ENCODE measurements at regions not wholly inside any gene's neighbourhood (a gene's known extent, or its start where the extent isn't known, plus 50 kb on each side); places are given as distances from the start of the nearest gene placed in this dataset.
"Not testable (repeated sequence)": the region's sequence is repeated elsewhere in the genome, so short reads cannot be mapped to it uniquely, and the experiment has no call there.

GRCh38 chr2:208669394-208669793 is 262.8 kb downstream of the PTH2R start:
- DNase-seq (ENCODE audit: missing footprints) (no peak), ATAC-seq (no peak)
- intact Hi-C loops (cut with DNase I): no loop called here

- ATAC-seq (no peak), DNase-seq (ENCODE audit: missing footprints) (no peak)
- intact Hi-C loops (cut with DNase I): no loop called here
Measured at GRCh38 chr2:208671284-208671683, 264.7 kb downstream of the PTH2R start.

GRCh38 chr2:208671886-208672680 is 265.5 kb downstream of the PTH2R start:
- DNase-seq (ENCODE audit: missing footprints) (no peak), ATAC-seq (no peak)
- intact Hi-C loops (cut with DNase I): no loop called here

GRCh38 chr2:208673631-208674030 is 267.0 kb downstream of the PTH2R start:
- ATAC-seq (no peak), DNase-seq (ENCODE audit: missing footprints) (no peak)
- intact Hi-C loops (cut with DNase I): no loop called here

GRCh38 chr2:208674919-208675318 is 268.3 kb downstream of the PTH2R start:
- DNase-seq (ENCODE audit: missing footprints) (no peak), ATAC-seq (no peak)
- intact Hi-C loops (cut with DNase I): no loop called here

DNA sequence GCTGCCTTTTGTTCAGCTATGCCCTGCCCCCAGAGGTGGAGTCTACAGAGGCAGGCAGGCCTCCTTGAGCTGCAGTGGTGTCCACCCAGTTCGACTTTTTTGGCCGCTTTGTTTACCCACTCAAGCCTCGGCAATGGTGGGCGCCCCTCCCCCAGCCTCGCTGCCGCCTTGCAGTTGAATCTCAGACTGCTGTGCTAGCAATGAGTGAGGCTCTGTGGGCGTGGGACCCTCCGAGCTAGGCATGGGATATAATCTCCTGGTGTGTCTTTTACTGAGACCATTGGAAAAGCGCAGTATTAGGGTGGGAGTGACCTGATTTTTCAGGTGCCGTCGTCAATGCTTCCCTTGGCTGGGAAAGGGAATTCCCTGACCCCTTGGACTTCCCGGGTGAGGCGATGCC is 279.3 kb downstream of the PTH2R start:
- intact Hi-C loops (cut with DNase I); ATAC-seq; DNase-seq (ENCODE audit: missing footprints): not testable (repeated sequence)

- DNase-seq (ENCODE audit: missing footprints): no peak
- intact Hi-C loops (cut with DNase I): no loop called here
- no peak for ATAC-seq
Measured at GRCh38 chr2:208686665-208687064, 280.1 kb downstream of the PTH2R start.

DNA sequence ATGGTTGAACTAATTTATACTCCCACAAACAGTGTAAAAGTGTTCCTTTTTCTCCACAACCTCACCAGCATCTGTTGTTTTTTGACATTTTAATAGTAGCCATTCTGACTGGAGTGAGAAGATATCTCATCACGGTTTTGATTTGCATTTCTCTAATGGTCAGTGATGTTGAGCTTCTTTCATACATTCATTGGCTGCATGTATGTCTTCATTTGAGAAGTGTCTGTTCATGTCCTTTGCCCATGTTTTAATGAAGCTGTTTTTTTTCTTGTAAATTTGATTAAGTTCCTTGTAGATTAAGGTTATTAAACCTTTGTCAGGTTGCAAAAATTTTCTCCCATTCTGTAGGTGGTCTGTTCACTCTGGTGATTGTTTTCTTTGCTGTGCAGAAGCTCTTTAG is 281.1 kb downstream of the PTH2R start:
- intact Hi-C loops (cut with DNase I); ATAC-seq; DNase-seq (ENCODE audit: missing footprints): not testable (repeated sequence)

DNA sequence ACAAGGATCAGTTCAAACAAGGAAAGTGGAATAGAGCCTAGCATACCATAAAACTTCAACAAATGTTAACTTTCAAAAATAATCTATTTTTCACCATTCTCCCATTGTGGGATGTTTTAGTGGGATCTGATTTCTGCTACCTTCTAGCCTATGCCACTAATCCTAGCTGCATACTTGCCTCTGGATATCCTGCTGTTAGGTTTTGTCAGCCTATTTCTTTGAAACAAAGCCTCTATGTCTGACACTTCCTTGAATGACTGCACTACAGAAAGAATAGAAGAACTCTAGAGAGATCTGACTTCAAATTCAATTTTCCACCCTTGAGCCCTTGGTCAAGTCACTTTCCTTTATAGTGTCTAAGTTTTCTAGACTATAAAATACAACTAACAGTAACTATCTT is 291.5 kb downstream of the PTH2R start:
- ATAC-seq: no peak
- intact Hi-C loops (cut with DNase I): no loop called here
- no peak for DNase-seq (ENCODE audit: missing footprints)

- DNase-seq (ENCODE audit: missing footprints) (no peak), ATAC-seq (no peak)
- intact Hi-C loops (cut with DNase I): no loop called here
Measured at GRCh38 chr2:208708486-208708885, 301.9 kb downstream of the PTH2R start.

DNA sequence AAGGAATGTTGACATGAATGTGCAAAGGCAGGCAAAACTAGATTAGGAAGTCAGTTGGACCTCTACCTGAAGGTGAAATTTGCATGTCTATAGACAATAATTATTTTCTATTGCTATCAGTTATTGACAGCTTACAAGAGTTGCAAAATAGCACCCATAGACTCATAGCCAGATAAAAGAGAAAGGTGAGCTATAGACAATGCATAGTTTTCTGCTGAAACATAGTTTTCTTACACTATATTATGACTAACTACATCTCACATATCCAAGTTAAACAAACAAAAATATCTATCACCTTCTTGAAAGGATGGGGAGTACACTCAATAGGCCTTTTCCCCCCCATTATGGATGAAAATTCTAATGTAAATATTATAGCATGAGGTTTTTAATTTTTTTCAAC is 305.0 kb downstream of the PTH2R start:
- no peak for ATAC-seq
- intact Hi-C loops (cut with DNase I): no loop called here
- DNase-seq (ENCODE audit: missing footprints): no peak

- DNase-seq (ENCODE audit: missing footprints) (no peak), ATAC-seq (no peak)
- intact Hi-C loops (cut with DNase I): no loop called here
Measured at GRCh38 chr2:208713066-208713745, 306.6 kb downstream of the PTH2R start.

DNA sequence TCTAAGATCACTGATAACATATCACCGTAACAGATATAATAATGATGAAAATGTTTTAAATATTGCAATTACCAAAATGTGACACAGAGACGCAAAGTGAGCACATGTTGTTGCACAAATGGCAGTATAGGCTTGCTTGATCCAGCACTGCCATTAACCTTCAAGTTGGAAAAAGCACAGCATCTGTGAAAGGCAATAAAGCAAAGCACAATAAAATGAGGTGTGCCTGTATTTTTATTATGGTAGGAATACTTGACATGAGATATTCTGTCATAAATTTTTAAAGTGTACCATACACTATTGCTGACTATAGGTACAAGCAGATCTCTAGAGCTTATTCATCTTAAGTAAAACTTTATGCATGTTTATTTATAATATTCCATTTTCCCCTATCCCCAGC is 312.2 kb downstream of the PTH2R start:
- DNase-seq (ENCODE audit: missing footprints) (no peak), ATAC-seq (no peak)
- intact Hi-C loops (cut with DNase I): no loop called here

DNA sequence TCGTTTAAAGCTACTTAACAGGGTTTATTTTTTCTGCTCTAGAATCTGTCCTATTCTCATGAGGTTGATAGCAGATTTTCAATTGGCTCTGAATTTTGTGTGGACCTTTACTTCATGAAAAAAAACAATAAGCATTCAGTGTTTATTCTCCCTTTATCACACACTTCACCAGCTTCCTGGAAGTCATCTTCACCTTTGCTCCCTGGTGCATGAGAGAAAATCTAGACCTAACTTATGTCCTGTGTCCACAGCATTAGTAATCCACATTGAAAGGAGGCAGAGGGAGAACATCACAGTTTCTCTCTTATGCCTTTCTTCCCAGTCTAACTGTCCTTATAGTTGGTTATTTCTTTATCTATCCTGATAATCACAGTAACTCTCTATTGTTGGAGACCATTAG is 316.1 kb downstream of the PTH2R start:
- intact Hi-C loops (cut with DNase I): no loop called here

GRCh38 chr2:208725280-208725679 is 318.7 kb downstream of the PTH2R start:
- ATAC-seq (no peak), DNase-seq (ENCODE audit: missing footprints) (no peak)
- intact Hi-C loops (cut with DNase I): no loop called here

More for the DNA sequence above, 316.1 kb downstream of the PTH2R start:
- DNase-seq (ENCODE audit: missing footprints) (no peak), ATAC-seq (no peak)

DNA sequence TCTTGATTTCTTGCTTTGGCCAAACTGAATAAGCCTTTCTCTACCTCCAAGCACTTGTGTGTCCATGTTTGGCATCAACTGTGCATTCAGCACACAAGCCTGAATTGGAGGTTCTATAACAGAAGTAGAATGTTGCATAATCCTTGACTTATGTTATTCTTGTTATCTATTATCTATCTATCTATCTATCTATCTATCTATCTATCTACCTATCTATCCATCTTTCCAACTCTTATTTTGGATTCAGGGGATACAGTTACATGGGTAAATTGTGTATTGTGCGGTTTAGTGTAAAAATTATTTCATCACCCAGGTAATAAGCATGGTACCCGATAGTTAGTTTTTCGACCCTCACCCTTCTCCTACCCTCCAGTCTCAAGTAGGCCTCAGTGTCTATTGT is 319.6 kb downstream of the PTH2R start:
- no peak for DNase-seq (ENCODE audit: missing footprints)
- intact Hi-C loops (cut with DNase I): no loop called here
- ATAC-seq: no peak

- ATAC-seq; intact Hi-C loops (cut with DNase I); DNase-seq (ENCODE audit: missing footprints): not testable (repeated sequence)
Measured at GRCh38 chr2:208751663-208752415, 345.2 kb downstream of the PTH2R start.

DNA sequence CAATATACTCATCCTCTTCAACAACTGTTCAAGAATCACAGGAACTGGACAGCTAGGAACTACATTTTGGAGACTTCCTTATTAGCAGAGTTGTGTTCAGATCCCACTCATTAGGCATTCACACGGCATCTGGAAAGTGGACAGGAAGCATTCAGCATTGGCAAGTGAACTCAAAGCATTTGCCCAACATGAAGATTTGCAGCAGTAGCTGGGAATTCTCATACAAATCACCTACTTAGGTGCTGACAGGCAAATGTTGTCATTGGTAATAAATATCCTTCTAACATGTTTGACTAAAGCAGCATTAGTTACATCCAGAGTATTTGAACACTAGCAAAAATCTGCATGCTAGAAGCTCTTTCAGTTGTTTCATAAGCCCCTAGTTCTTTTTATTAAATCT is 350.8 kb downstream of the PTH2R start:
- intact Hi-C loops (cut with DNase I): no loop called here
- no peak for ATAC-seq
- no peak for DNase-seq (ENCODE audit: missing footprints)

DNA sequence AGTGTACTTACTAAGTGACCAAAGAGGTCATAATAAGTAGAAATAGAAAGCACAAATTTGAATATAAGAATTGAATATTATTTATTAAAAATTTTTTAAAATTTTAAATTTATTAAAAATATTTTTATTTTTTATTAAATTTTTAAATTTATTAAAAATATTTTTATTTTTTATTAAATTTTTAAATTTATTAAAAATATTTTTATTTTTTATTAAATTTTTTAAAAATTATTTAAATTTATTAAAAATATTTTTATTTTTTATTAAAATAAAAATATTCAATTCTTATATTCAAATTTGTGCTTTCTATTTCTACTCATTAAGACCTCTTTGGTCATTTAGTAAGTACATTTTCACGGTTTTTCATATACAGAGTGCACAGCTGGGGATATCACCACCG is 366.5 kb downstream of the PTH2R start:
- intact Hi-C loops (cut with DNase I); ATAC-seq; DNase-seq (ENCODE audit: missing footprints): not testable (repeated sequence)

DNA sequence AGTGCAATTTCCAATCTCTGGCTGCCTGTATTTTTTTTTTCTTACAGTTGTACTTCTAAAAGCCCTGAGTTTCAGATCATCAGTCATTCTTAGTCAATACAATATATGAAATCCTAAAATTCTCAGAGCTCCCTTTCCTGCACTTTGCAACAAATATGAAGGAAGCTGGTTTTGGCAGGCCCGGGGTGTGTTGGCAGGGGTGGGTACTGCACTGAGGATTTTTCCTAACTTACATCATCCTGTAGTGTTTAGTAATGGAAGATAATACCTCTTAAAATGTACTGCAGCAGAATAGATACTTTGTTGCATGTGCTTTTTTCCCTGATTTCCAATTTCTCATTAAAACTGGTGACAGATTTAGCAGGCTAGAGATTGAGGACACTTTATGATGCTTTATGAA is 374.6 kb downstream of the PTH2R start:
- ATAC-seq: no peak
- intact Hi-C loops (cut with DNase I): no loop called here
- DNase-seq (ENCODE audit: missing footprints): no peak
